Sigmoid colon (tissue), 6 donors: ENCODE measurements at regions not wholly inside any gene's neighbourhood (a gene's known extent, or its start where the extent isn't known, plus 50 kb on each side); places are given as distances from the start of the nearest gene placed in this dataset.
"Not testable (repeated sequence)": the region's sequence is repeated elsewhere in the genome, so short reads cannot be mapped to it uniquely, and the experiment has no call there.

Source experiments
- DNase-seq: peaks from one replicate; pipeline ENCODE4 v3.0.0-alpha.2; 2019
- H3K27ac ChIP-seq, 4 donors: fragments of 200-600 bp; sonication (generic); one replicate each; pipeline ENCODE4 v1.5.1; 2016 to 2019; ENCODE audit warnings: mild to moderate bottlenecking in 1 of 4
- H3K27me3 ChIP-seq, 3 donors: fragments of 200-600 bp; sonication (generic); one replicate each; pipeline ENCODE4 v1.5.1; 2019; ENCODE audit warnings: mild to moderate bottlenecking in 1 of 3
- H3K36me3 ChIP-seq, 4 donors: fragments of 200-600 bp; sonication (generic); one replicate each; pipeline ENCODE4 v1.5.1; 2016 to 2019
- H3K4me1 ChIP-seq, 4 donors: fragments of 200-600 bp; sonication (generic); one replicate each; pipeline ENCODE4 v1.5.1; 2017 to 2019
- H3K4me3 ChIP-seq, 4 donors: fragments of 200-600 bp; sonication (generic); one replicate each; pipeline ENCODE4 v1.5.1; 2017 to 2019; ENCODE audit warnings: mild to moderate bottlenecking in 2 of 4, moderate library complexity in 1 of 4
- H3K9me3 ChIP-seq, 4 donors: fragments of 200-600 bp in 3 of 4; sonication (generic) in 3 of 4; one replicate each; pipeline versions ENCODE4 v1.5.1 to v1.6.1; 2013 to 2019
- EP300 ChIP-seq, 4 donors: sonication (generic); formaldehyde crosslinking; IDR thresholded peaks; one replicate each; pipeline ENCODE4 v1.6.1; 2017; ENCODE audit warnings: antibody characterized with exemption in 4 of 4
- POLR2A ChIP-seq, 2 donors: fragments of 450-650 bp; IDR thresholded peaks; one replicate each; pipeline ENCODE4 v1.6.1; 2016; ENCODE audit warnings: antibody characterized with exemption in 2 of 2, mild to moderate bottlenecking in 2 of 2, moderate library complexity in 2 of 2
- POLR2AphosphoS5 ChIP-seq, 4 donors: sonication (generic); formaldehyde crosslinking; IDR thresholded peaks; one replicate each; pipeline ENCODE4 v1.6.1; 2017; ENCODE audit warnings: antibody characterized with exemption in 4 of 4
- WGBS, 2 donors: extraction: QIAGEN DNeasy Blood & Tissue Kit; methylation state at CpG; one replicate each; pipeline ENCODE4 v1.1.7; 2013; 5-methylcytosine and 5-hydroxymethylcytosine counted together
- intact Hi-C: fragments of 100-400 bp; cut with DNase I; formaldehyde crosslinking; loops from one replicate; pipeline ENCODE4 v1.15.1; 2023
- TF ChIP-seq, protein P1 (sequence below), 4 experiments: fragments of 450-650 bp in 3 of 4; fragments of 200-600 bp in 1 of 4; IDR thresholded peaks; one replicate each; pipeline ENCODE4 v1.5.1; 2016 to 2019; ENCODE audit warnings: antibody characterized with exemption in 4 of 4, mild to moderate bottlenecking in 3 of 4, moderate library complexity in 2 of 4
- donor health status: healthy with polysubstance abuse.
- donor health status: healthy.

DNA sequence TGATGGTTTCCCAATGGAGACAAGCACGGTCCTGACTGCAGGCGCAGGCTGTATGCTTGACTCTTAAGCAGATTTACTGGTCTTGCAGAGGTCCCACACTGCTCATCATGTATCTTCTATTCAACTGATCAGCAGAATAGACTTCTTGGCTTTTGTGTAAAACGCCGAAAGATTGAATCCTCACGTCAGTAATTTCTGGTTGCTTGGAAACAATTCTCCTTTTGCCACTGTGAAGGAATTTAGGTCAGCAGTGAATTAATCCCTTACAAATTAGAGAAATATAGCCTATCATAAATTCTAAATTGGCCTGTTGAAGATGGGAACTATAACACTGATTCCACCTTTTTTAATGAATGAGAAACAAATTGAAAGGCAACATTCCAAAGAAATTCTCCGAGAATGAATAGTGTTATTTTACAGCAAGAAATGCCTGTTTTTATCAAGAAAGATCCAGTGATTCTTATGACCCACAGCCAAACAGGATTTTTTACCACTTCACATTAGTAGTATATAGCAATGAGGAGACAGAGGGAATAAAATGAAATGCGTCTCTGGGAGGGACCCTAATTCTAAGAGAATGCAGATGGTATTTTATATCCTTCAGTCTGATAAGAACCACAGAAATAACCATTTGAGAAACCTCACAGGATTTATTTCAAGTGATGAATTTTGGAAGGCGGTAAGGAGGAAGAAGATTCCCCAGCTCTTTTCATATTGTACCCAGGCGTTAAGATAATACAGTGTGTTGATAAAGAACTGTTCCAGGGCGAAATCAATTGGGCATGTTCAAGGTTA lies 362.5 kb downstream of the RAB38 start:
- intact Hi-C loops: no loop called here
- 82 to 84% methylated on average over 10 of the region's 10 CpGs for WGBS, 2 donors
- H3K4me1 ChIP-seq: no peaks in the 10 kb centered on the region
- H3K9me3 ChIP-seq: no peaks in the 10 kb centered on the region
- H3K4me3 ChIP-seq: no peak overlapping the region
- H3K27me3 ChIP-seq: no peaks in the 10 kb centered on the region
- TF ChIP-seq EP300 (IDR thresholded peaks at IDR 0.05): no peak
- TF ChIP-seq, protein P1, sequence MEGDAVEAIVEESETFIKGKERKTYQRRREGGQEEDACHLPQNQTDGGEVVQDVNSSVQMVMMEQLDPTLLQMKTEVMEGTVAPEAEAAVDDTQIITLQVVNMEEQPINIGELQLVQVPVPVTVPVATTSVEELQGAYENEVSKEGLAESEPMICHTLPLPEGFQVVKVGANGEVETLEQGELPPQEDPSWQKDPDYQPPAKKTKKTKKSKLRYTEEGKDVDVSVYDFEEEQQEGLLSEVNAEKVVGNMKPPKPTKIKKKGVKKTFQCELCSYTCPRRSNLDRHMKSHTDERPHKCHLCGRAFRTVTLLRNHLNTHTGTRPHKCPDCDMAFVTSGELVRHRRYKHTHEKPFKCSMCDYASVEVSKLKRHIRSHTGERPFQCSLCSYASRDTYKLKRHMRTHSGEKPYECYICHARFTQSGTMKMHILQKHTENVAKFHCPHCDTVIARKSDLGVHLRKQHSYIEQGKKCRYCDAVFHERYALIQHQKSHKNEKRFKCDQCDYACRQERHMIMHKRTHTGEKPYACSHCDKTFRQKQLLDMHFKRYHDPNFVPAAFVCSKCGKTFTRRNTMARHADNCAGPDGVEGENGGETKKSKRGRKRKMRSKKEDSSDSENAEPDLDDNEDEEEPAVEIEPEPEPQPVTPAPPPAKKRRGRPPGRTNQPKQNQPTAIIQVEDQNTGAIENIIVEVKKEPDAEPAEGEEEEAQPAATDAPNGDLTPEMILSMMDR (IDR thresholded peaks at IDR 0.05): no peak
- TF ChIP-seq POLR2A (IDR thresholded peaks at IDR 0.05): no peak
- no peak for TF ChIP-seq POLR2AphosphoS5 (IDR thresholded peaks at IDR 0.05)
- no peak overlapping the region for H3K27ac ChIP-seq
- DNase-seq: no peak
- no peaks in the 10 kb centered on the region for H3K36me3 ChIP-seq

- no peaks in the 10 kb centered on the region for H3K36me3 ChIP-seq
- WGBS, 2 donors: 58 to 76% methylated on average over 4 of the region's 4 CpGs
- DNase-seq: no peak
- H3K9me3 ChIP-seq: no peaks in the 10 kb centered on the region
- no peak overlapping the region for H3K4me3 ChIP-seq
- no peaks in the 10 kb centered on the region for H3K4me1 ChIP-seq
- TF ChIP-seq POLR2AphosphoS5 (IDR thresholded peaks at IDR 0.05): no peak
- no peak for TF ChIP-seq POLR2A (IDR thresholded peaks at IDR 0.05)
- TF ChIP-seq, protein P1 (IDR thresholded peaks at IDR 0.05): no peak
- TF ChIP-seq EP300 (IDR thresholded peaks at IDR 0.05): no peak
- intact Hi-C loops: no loop called here
- H3K27me3 ChIP-seq: no peaks in the 10 kb centered on the region
- no peak overlapping the region for H3K27ac ChIP-seq
These were observed 364.8 kb downstream of the RAB38 start for GRCh38 chr11:87810486-87810885.

- Histone ChIP-seq H3K36me3 (no peaks in the 10 kb centered on the region), H3K4me1 (no peaks in the 10 kb centered on the region), H3K4me3 (no peak overlapping the region), H3K27me3 (no peaks in the 10 kb centered on the region), H3K27ac (no peak overlapping the region), H3K9me3 (no peaks in the 10 kb centered on the region)
- intact Hi-C loops: no loop called here
- 87 to 93% methylated on average over 2 of the region's 2 CpGs for WGBS, 2 donors
- DNase-seq: no peak
- TF ChIP-seq POLR2A (IDR thresholded peaks at IDR 0.05) (no peak), EP300 (IDR thresholded peaks at IDR 0.05) (no peak), POLR2AphosphoS5 (IDR thresholded peaks at IDR 0.05) (no peak)
- TF ChIP-seq, protein P1 (IDR thresholded peaks at IDR 0.05): no peak
These were observed 366.0 kb downstream of the RAB38 start for GRCh38 chr11:87809256-87809655.

- H3K27me3 ChIP-seq: no peaks in the 10 kb centered on the region
- no peak for DNase-seq
- no peaks in the 10 kb centered on the region for H3K36me3 ChIP-seq
- intact Hi-C loops: no loop called here
- no peaks in the 10 kb centered on the region for H3K4me1 ChIP-seq
- TF ChIP-seq POLR2AphosphoS5 (IDR thresholded peaks at IDR 0.05) (no peak), POLR2A (IDR thresholded peaks at IDR 0.05) (no peak), EP300 (IDR thresholded peaks at IDR 0.05) (no peak)
- TF ChIP-seq, protein P1 (IDR thresholded peaks at IDR 0.05): no peak
- H3K9me3 ChIP-seq: no peaks in the 10 kb centered on the region
- no peak overlapping the region for H3K4me3 ChIP-seq
- no peak overlapping the region for H3K27ac ChIP-seq
These were observed 371.1 kb downstream of the RAB38 start for GRCh38 chr11:87804176-87804575.

GRCh38 chr11:87803748-87804147 lies 371.5 kb downstream of the RAB38 start:
- Histone ChIP-seq H3K4me1 (no peaks in the 10 kb centered on the region), H3K9me3 (no peaks in the 10 kb centered on the region), H3K4me3 (no peak overlapping the region), H3K27ac (no peak overlapping the region), H3K27me3 (no peaks in the 10 kb centered on the region), H3K36me3 (no peaks in the 10 kb centered on the region)
- intact Hi-C loops: no loop called here
- TF ChIP-seq POLR2AphosphoS5 (IDR thresholded peaks at IDR 0.05) (no peak), EP300 (IDR thresholded peaks at IDR 0.05) (no peak), POLR2A (IDR thresholded peaks at IDR 0.05) (no peak)
- TF ChIP-seq, protein P1 (IDR thresholded peaks at IDR 0.05): no peak
- no peak for DNase-seq
- 73 to 77% methylated on average over 3 of the region's 3 CpGs for WGBS, 2 donors

DNA sequence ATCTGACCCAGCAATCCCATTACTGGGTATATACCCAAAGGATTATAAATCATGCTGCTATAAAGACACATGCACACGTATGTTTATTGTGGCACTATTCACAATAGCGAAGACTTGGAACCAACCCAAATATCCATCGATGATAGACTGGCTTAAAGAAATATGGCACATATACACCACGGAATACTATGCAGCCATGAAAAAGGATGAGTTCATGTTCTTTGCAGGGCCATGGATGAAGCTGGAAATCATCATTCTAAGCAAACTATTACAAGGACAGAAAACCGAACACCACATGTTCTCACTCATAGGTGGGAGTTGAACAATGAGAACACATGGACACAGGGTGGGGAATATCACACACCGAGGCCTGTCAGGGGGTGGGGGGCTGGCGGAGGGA lies 390.4 kb downstream of the RAB38 start:
- H3K4me1 ChIP-seq, H3K9me3 ChIP-seq, H3K4me3 ChIP-seq, H3K36me3 ChIP-seq, H3K27ac ChIP-seq, H3K27me3 ChIP-seq, DNase-seq, intact Hi-C loops: not testable (repeated sequence)
- 79 to 90% methylated on average over 7 of the region's 7 CpGs for WGBS, 2 donors
